Uterus (tissue), 3 donors: ENCODE measurements at regions not wholly inside any gene's neighbourhood (a gene's known extent, or its start where the extent isn't known, plus 50 kb on each side); places are given as distances from the start of the nearest gene placed in this dataset.

Experiments used
- DNase-seq, 2 donors: peaks; one replicate each; pipeline ENCODE4 v3.0.0-alpha.2; 2019 to 2020
- H3K27ac ChIP-seq, 2 donors: fragments of 200-600 bp; sonication (generic); 1 replicate in 1 of 2; 2 replicates in 1 of 2; pipeline ENCODE4 v1.5.1; 2016 to 2018
- H3K27me3 ChIP-seq, 2 donors: fragments of 200-600 bp; sonication (generic); one replicate each; pipeline ENCODE4 v1.5.1; 2018 to 2019; ENCODE audit warnings: control low read depth in 1 of 2
- H3K36me3 ChIP-seq, 2 donors: fragments of 200-600 bp; sonication (generic); one replicate each; pipeline ENCODE4 v1.5.1; 2019; ENCODE audit warnings: control low read depth in 1 of 2
- H3K4me1 ChIP-seq, 2 donors: fragments of 200-600 bp; sonication (generic); one replicate each; pipeline ENCODE4 v1.5.1; 2018 to 2019; ENCODE audit warnings: control low read depth in 1 of 2
- H3K4me3 ChIP-seq, 2 donors: fragments of 200-600 bp; sonication (generic); 1 replicate in 1 of 2; 2 replicates in 1 of 2; pipeline ENCODE4 v1.5.1; 2018 to 2019; ENCODE audit warnings: mild to moderate bottlenecking in 1 of 2
- H3K9me3 ChIP-seq, 2 donors: fragments of 200-600 bp; sonication (generic); one replicate each; pipeline ENCODE4 v1.5.1; 2019; ENCODE audit warnings: control low read depth in 1 of 2
- CTCF ChIP-seq, 4 experiments: fragments of 200-600 bp in 2 of 4; fragments of 450-650 bp in 2 of 4; sonication (generic) in 2 of 4; IDR thresholded peaks; one replicate each; pipeline ENCODE4 v1.5.1; 2016 to 2019; ENCODE audit warnings: antibody characterized with exemption in 4 of 4, mild to moderate bottlenecking in 2 of 4, moderate library complexity in 1 of 4
- POLR2A ChIP-seq, 2 donors: fragments of 450-650 bp; IDR thresholded peaks; one replicate each; pipeline ENCODE4 v1.6.1; 2016; ENCODE audit warnings: antibody characterized with exemption in 2 of 2, mild to moderate bottlenecking in 1 of 2, moderate library complexity in 1 of 2
- intact Hi-C: fragments of 100-400 bp; cut with DNase I; formaldehyde crosslinking; loops from one replicate; pipeline ENCODE4 v1.15.1; 2023; ENCODE audit warnings: low total_unique reads
- donor health status: DM: yes; HTN: yes; CAD: no.

GRCh38 chr1:29538586-29538985, 302.3 kb downstream of the PTPRU start:
- no peak for DNase-seq
- intact Hi-C loops: no loop called here
- Histone ChIP-seq H3K27me3 (no peaks in the 10 kb centered on the region), H3K9me3 (no peaks in the 10 kb centered on the region), H3K4me1 (peaks cover 0 to 4% of the 10 kb centered on the region in 2 donors), H3K36me3 (no peaks in the 10 kb centered on the region), H3K4me3 (no peak overlapping the region), H3K27ac (no peak overlapping the region)
- TF ChIP-seq POLR2A (IDR thresholded peaks at IDR 0.05): no peak
- no peak for TF ChIP-seq CTCF (IDR thresholded peaks at IDR 0.05)

GRCh38 chr1:29532751-29533150, 296.4 kb downstream of the PTPRU start:
- H3K4me3 ChIP-seq: no peak overlapping the region
- no peaks in the 10 kb centered on the region for H3K36me3 ChIP-seq
- no peak for DNase-seq
- H3K4me1 ChIP-seq: no peaks in the 10 kb centered on the region
- no peaks in the 10 kb centered on the region for H3K27me3 ChIP-seq
- H3K9me3 ChIP-seq: peaks cover 0 to 3% of the 10 kb centered on the region in 2 donors
- TF ChIP-seq CTCF (IDR thresholded peaks at IDR 0.05) (no peak), POLR2A (IDR thresholded peaks at IDR 0.05) (no peak)
- intact Hi-C loops: no loop called here
- no peak overlapping the region for H3K27ac ChIP-seq

- Histone ChIP-seq H3K4me1 (no peaks in the 10 kb centered on the region), H3K27ac (no peak overlapping the region), H3K36me3 (no peaks in the 10 kb centered on the region), H3K9me3 (peaks cover 0 to 3% of the 10 kb centered on the region in 2 donors), H3K27me3 (no peaks in the 10 kb centered on the region), H3K4me3 (no peak overlapping the region)
- intact Hi-C loops: no loop called here
- TF ChIP-seq CTCF (IDR thresholded peaks at IDR 0.05): no peak
- TF ChIP-seq POLR2A (IDR thresholded peaks at IDR 0.05): no peak
- DNase-seq: no peak
These were observed 296.0 kb downstream of the PTPRU start for GRCh38 chr1:29532285-29532684.

- H3K4me3 ChIP-seq: no peak overlapping the region
- intact Hi-C loops: no loop called here
- TF ChIP-seq POLR2A (IDR thresholded peaks at IDR 0.05) (no peak), CTCF (IDR thresholded peaks at IDR 0.05) (no peak)
These were observed 295.3 kb downstream of the PTPRU start for GRCh38 chr1:29531596-29531995.

GRCh38 chr1:29529677-29530278, 293.5 kb downstream of the PTPRU start:
- Histone ChIP-seq H3K4me1 (no peaks in the 10 kb centered on the region), H3K9me3 (peaks cover 0 to 3% of the 10 kb centered on the region in 2 donors), H3K27ac (no peak overlapping the region), H3K36me3 (no peaks in the 10 kb centered on the region), H3K4me3 (no peak overlapping the region), H3K27me3 (no peaks in the 10 kb centered on the region)
- intact Hi-C loops: no loop called here
- DNase-seq: no peak
- TF ChIP-seq CTCF (IDR thresholded peaks at IDR 0.05): no peak

More at GRCh38 chr1:29531596-29531995, 295.3 kb downstream of the PTPRU start:
- no peaks in the 10 kb centered on the region for H3K27me3 ChIP-seq
- no peaks in the 10 kb centered on the region for H3K4me1 ChIP-seq
- H3K36me3 ChIP-seq: no peaks in the 10 kb centered on the region
- no peak overlapping the region for H3K27ac ChIP-seq
- peaks cover 0 to 3% of the 10 kb centered on the region in 2 donors for H3K9me3 ChIP-seq
- DNase-seq: no peak
